Endodermal cell (in vitro differentiated cells): ENCODE measurements at regions not wholly inside any gene's neighbourhood (a gene's known extent, or its start where the extent isn't known, plus 50 kb on each side); places are given as distances from the start of the nearest gene placed in this dataset.

ENCODE experiments used
- DNase-seq: peaks from one replicate; pipeline ENCODE4 v3.0.0-alpha.2; 2017
- H3K27ac ChIP-seq: 2 replicates; pipeline ENCODE4 v1.5.1; 2013; ENCODE audit warnings: mild to moderate bottlenecking, low read depth, low read length, moderate library complexity
- H3K27me3 ChIP-seq: 2 replicates; pipeline ENCODE4 v1.6.1; 2013; ENCODE audit warnings: mild to moderate bottlenecking, low read length, moderate library complexity; ENCODE audit not compliant: insufficient read depth, control insufficient read depth, poor library complexity, severe bottlenecking
- H3K36me3 ChIP-seq: 2 replicates; pipeline ENCODE4 v1.7.0; 2013; ENCODE audit warnings: mild to moderate bottlenecking, low read length, moderate library complexity; ENCODE audit not compliant: control insufficient read depth, insufficient read depth
- H3K4me1 ChIP-seq: one replicate; pipeline ENCODE4 v1.7.0; 2013; ENCODE audit warnings: low read length; ENCODE audit not compliant: control insufficient read depth, insufficient read depth
- H3K4me3 ChIP-seq: 2 replicates; pipeline ENCODE4 v1.5.1; 2013; ENCODE audit warnings: mild to moderate bottlenecking, low read length, moderate library complexity
- H3K9ac ChIP-seq: 2 replicates; pipeline ENCODE4 v1.6.1; 2013; ENCODE audit warnings: mild to moderate bottlenecking, low read length, moderate library complexity; ENCODE audit not compliant: poor library complexity, severe bottlenecking; ENCODE audit errors: extremely low read depth
- H3K9me3 ChIP-seq: 2 replicates; pipeline ENCODE4 v1.6.1; 2013; ENCODE audit warnings: mild to moderate bottlenecking, low read length, moderate library complexity; ENCODE audit not compliant: control insufficient read depth
- H3K27ac Mint-ChIP-seq: 2 replicates; pipeline ENCODE4 v1.8.0; 2020; ENCODE audit warnings: mixed read lengths
- H3K27me3 Mint-ChIP-seq: 2 replicates; pipeline ENCODE4 v1.8.0; 2021; ENCODE audit warnings: mild to moderate bottlenecking, mixed read lengths; ENCODE audit not compliant: insufficient read depth
- H3K36me3 Mint-ChIP-seq: 2 replicates; pipeline ENCODE4 v1.8.0; 2020; ENCODE audit warnings: low read depth, mixed read lengths
- H3K4me1 Mint-ChIP-seq: 2 replicates; pipeline ENCODE4 v1.8.0; 2020; ENCODE audit warnings: mixed read lengths
- H3K4me3 Mint-ChIP-seq: 2 replicates; pipeline ENCODE4 v1.8.0; 2020; ENCODE audit warnings: mild to moderate bottlenecking, moderate library complexity, mixed read lengths
- H3K9me3 Mint-ChIP-seq: 2 replicates; pipeline ENCODE4 v1.8.0; 2020; ENCODE audit warnings: mild to moderate bottlenecking, mixed read lengths
- CTCF ChIP-seq: fragments of 200-600 bp; sonication (generic); conservative IDR thresholded peaks from 2 replicates; pipeline ENCODE4 v1.5.0; 2021; ENCODE audit warnings: antibody characterized with exemption, mild to moderate bottlenecking
- WGBS, 2 experiments: methylation state at CpG; one replicate each; pipeline versions ENCODE4 v1.1.5 to v1.1.7; 2013; ENCODE audit warnings: missing lambda C conversion rate in 2 of 2, mixed read lengths in 1 of 2; ENCODE audit not compliant: insufficient coverage in 1 of 2, insufficient read length in 1 of 2; 5-methylcytosine and 5-hydroxymethylcytosine counted together

GRCh38 chr14:94836849-94837248, 66.9 kb upstream of the GSC start:
- H3K9ac ChIP-seq, result no peak overlapping the region
- H3K27me3 ChIP-seq, result no peaks in the 10 kb centered on the region
- H3K4me1 ChIP-seq, result no peaks in the 10 kb centered on the region
- no peaks in the 10 kb centered on the region for H3K36me3 Mint-ChIP-seq
- H3K9me3 Mint-ChIP-seq, result peaks cover 13% of the 10 kb centered on the region
- no peak for DNase-seq
- H3K4me1 Mint-ChIP-seq, result no peaks in the 10 kb centered on the region
- no peak overlapping the region for H3K4me3 ChIP-seq
- H3K27ac Mint-ChIP-seq, result no peak overlapping the region
- TF ChIP-seq CTCF, result no peak
- H3K4me3 Mint-ChIP-seq, result no peak overlapping the region
- no peak overlapping the region for H3K27ac ChIP-seq
- whole genome bisulfite sequencing, 2 experiments, result 85% methylated on average over 2 of the region's 2 CpGs; no CpG with 5 or more reads in 1 of the 2 experiments
- H3K9me3 ChIP-seq, result peaks cover 3% of the 10 kb centered on the region
- no peaks in the 10 kb centered on the region for H3K27me3 Mint-ChIP-seq
- H3K36me3 ChIP-seq, result no peaks in the 10 kb centered on the region

DNA sequence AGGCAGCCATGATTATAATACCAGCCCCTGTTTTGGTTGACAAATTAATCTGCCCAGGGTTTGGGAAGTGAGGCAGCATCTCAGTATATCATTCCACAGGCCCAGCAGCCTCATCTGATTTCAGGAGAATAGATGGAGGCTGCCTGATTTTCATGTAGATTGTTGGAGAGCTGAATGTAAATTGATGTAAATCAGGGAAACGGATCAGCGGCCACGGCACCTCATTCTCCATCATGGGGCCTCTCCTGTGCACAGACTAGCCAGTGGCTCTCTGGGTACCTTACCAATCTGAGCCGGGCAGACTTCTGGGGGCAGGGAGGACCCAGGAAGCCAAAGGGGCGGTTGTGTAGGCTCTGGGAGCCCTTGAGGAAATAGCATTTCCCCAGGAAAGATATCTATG, 63.7 kb upstream of the GSC start:
- no peak overlapping the region for H3K4me3 Mint-ChIP-seq
- H3K27ac Mint-ChIP-seq, result no peak overlapping the region
- H3K4me1 ChIP-seq, result no peaks in the 10 kb centered on the region
- TF ChIP-seq CTCF, result no peak
- no peaks in the 10 kb centered on the region for H3K36me3 Mint-ChIP-seq
- no peak overlapping the region for H3K4me3 ChIP-seq
- 70 to 87% methylated on average over 4 to 5 of the region's 5 CpGs for WGBS, 2 experiments
- no peaks in the 10 kb centered on the region for H3K4me1 Mint-ChIP-seq
- H3K27ac ChIP-seq, result no peak overlapping the region
- peaks cover 13% of the 10 kb centered on the region for H3K9me3 Mint-ChIP-seq
- no peaks in the 10 kb centered on the region for H3K36me3 ChIP-seq
- H3K27me3 Mint-ChIP-seq, result no peaks in the 10 kb centered on the region
- no peak overlapping the region for H3K9ac ChIP-seq
- no peaks in the 10 kb centered on the region for H3K27me3 ChIP-seq
- no peak for DNase-seq
- H3K9me3 ChIP-seq, result peaks cover 3% of the 10 kb centered on the region

GRCh38 chr14:94831085-94831484, 61.2 kb upstream of the GSC start:
- H3K4me1 ChIP-seq, result no peaks in the 10 kb centered on the region
- H3K9ac ChIP-seq, result no peak overlapping the region
- DNase-seq, result no peak
- Mint-ChIP-seq H3K27ac (no peak overlapping the region), H3K4me3 (no peak overlapping the region), H3K36me3 (no peaks in the 10 kb centered on the region), H3K4me1 (no peaks in the 10 kb centered on the region), H3K27me3 (peaks cover 5% of the 10 kb centered on the region), H3K9me3 (peaks cover 13% of the 10 kb centered on the region)
- no peak overlapping the region for H3K27ac ChIP-seq
- WGBS, 2 experiments, result 93% methylated on average over 1 of the region's 1 CpG; no CpG with 5 or more reads in 1 of the 2 experiments
- no peaks in the 10 kb centered on the region for H3K36me3 ChIP-seq
- H3K4me3 ChIP-seq, result no peak overlapping the region
- H3K27me3 ChIP-seq, result no peaks in the 10 kb centered on the region
- TF ChIP-seq CTCF, result no peak
- peaks cover 3% of the 10 kb centered on the region for H3K9me3 ChIP-seq
